ENCODE measurements at regions not wholly inside any gene's neighbourhood (a gene's known extent, or its start where the extent isn't known, plus 50 kb on each side); places are given as distances from the start of the nearest gene placed in this dataset.

GRCh38 chr20:11302436-11302835 lies 615.3 kb upstream of the BTBD3 start:
- TF ChIP-seq CTCF (IDR thresholded peaks at IDR 0.05): no peak
- DNase-seq (ENCODE audit: low spot score) (no peak), ATAC-seq (ENCODE audit: low FRiP score) (no peak)

DNA sequence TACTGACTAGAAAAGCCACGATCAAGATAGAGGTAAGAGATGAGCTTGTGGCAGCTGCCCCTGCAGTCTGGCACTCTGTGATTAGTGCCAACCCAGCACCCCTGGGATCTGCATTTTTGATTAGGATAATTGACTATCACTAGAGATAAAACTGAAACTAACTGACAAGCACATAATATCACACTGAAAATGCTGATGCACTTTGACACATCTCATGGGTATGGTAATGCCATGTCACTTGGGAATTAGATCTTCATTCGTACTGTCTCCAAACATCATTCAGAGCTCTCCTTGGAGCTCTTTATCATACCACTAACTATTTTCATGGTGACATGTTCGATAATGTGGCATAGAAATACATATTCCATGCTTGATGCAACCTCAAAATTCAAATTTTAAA lies 612.9 kb upstream of the BTBD3 start:
- ATAC-seq (ENCODE audit: low FRiP score): no peak
- TF ChIP-seq CTCF (IDR thresholded peaks at IDR 0.05): no peak
- DNase-seq (ENCODE audit: low spot score): no peak

DNA sequence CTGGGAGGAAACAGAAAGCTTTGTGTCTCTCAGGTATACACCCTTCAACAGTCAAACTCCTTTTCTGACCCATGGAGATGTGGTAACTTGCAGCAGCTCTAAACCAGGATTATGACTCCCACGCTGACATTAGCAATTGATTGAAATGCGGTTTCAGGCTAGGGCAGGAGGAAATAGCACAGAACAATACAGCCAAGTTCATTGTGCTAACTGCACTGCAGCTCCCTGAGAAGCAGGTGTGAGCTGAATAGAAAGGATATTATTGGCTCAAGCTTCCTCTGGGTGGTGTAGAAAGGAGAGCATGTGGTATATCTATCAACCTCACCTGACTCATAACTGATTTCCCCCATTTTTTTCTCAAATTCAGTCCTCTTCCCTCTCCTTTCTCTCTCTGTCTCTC lies 612.3 kb upstream of the BTBD3 start:
- ATAC-seq (ENCODE audit: low FRiP score): no peak

DNA sequence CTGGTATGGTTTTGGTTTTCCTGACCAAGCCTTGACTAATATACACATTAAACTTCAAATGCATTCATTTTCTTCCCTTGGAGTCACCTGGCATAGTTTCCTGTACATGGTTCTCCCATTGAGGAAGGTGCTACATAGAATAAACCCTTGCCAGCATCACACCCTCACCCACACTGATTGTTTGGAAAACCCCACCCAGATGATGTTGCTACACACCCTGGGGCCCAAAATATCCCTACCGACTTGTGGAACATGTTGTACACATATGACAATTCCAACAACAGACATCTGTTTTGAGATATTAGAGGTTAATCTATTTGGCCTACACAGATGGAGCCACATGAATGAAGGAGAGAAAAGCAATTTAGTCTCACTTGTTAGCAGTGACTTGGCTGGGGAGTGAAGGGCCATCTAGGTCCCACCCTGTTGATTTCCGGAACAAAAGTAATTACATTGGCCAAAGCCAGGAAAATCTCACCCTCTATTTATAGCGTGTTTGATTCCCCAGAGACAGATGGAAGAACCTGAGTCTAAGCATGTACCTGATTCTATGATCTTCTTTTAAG lies 606.0 kb upstream of the BTBD3 start:
- DNase-seq (ENCODE audit: low spot score): no peak
- no peak for TF ChIP-seq CTCF (IDR thresholded peaks at IDR 0.05)
- no peak for ATAC-seq (ENCODE audit: low FRiP score)

More for the DNA sequence above, 612.3 kb upstream of the BTBD3 start:
- no peak for TF ChIP-seq CTCF (IDR thresholded peaks at IDR 0.05)
- DNase-seq (ENCODE audit: low spot score): no peak

DNA sequence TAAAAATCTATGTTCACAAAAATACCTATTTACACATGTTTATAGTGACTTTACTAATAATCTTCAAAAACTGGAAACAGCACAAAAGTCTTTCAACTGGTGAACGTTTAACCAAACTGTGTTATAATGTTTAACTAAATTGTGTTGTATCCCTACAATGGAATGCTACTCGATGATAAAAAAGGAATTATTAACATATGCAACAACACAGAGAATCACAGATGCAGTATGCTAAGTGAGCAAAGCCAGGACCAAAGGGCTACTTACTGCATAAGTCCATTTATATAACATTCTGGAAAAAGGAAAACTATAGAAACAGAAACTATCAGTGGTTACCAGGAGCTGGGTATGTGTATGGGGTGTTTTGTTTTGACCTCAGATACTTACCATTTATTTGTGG lies 602.2 kb upstream of the BTBD3 start:
- DNase-seq (ENCODE audit: low spot score): no peak
- ATAC-seq (ENCODE audit: low FRiP score): no peak
- TF ChIP-seq CTCF (IDR thresholded peaks at IDR 0.05): no peak

- no peak for TF ChIP-seq CTCF (IDR thresholded peaks at IDR 0.05)
- DNase-seq (ENCODE audit: low spot score): no peak
- no peak for ATAC-seq (ENCODE audit: low FRiP score)
These were observed 601.4 kb upstream of the BTBD3 start for GRCh38 chr20:11316244-11316643.

GRCh38 chr20:11320033-11320432 lies 597.7 kb upstream of the BTBD3 start:
- no peak for TF ChIP-seq CTCF (IDR thresholded peaks at IDR 0.05)
- DNase-seq (ENCODE audit: low spot score) (no peak), ATAC-seq (ENCODE audit: low FRiP score) (no peak)

Data from omental fat pad (tissue), 3 donors.